ENCODE measurements at regions not wholly inside any gene's neighbourhood (a gene's known extent, or its start where the extent isn't known, plus 50 kb on each side); places are given as distances from the start of the nearest gene placed in this dataset. TPM values are rescaled to one million over a fixed set of nuclear protein-coding genes. Genes with fewer than 3 reads are reported as not detected.

GRCh38 chr2:161571051-161571429 is 53.2 kb upstream of the SLC4A10 start:
- DNase-seq (ENCODE audit: low read depth) = no peak

Small RNAs in the stretch of these regions (small RNA-seq; reads per million reads assigned to genes)
- gene RF01210 = not detected
